Colonic mucosa (tissue), 4 donors: ENCODE measurements at regions not wholly inside any gene's neighbourhood (a gene's known extent, or its start where the extent isn't known, plus 50 kb on each side); places are given as distances from the start of the nearest gene placed in this dataset.
"Not testable (repeated sequence)": the region's sequence is repeated elsewhere in the genome, so short reads cannot be mapped to it uniquely, and the experiment has no call there.

ENCODE experiments used
- DNase-seq: peaks from one replicate; pipeline ENCODE4 v3.0.0-alpha.2; 2020
- H3K27ac ChIP-seq: fragments of 200-600 bp; one replicate; pipeline ENCODE4 v1.8.0; 2021
- H3K27me3 ChIP-seq: fragments of 200-600 bp; one replicate; pipeline ENCODE4 v1.8.0; 2021
- H3K36me3 ChIP-seq: fragments of 200-600 bp; one replicate; pipeline ENCODE4 v1.8.0; 2021
- H3K4me1 ChIP-seq: fragments of 200-600 bp; one replicate; pipeline ENCODE4 v1.8.0; 2021; ENCODE audit warnings: mild to moderate bottlenecking
- H3K4me3 ChIP-seq: fragments of 200-600 bp; one replicate; pipeline ENCODE4 v1.8.0; 2021
- H3K9ac ChIP-seq, 2 donors: one replicate each; pipeline ENCODE4 v1.7.0; 2013; ENCODE audit warnings: control low read depth in 2 of 2, low read depth in 2 of 2, low read length in 2 of 2
- H3K9me3 ChIP-seq: fragments of 200-600 bp; one replicate; pipeline ENCODE4 v1.8.0; 2021
- CTCF ChIP-seq: fragments of 200-600 bp; IDR thresholded peaks from one replicate; pipeline ENCODE4 v1.8.0; 2022; ENCODE audit warnings: antibody characterized with exemption, mild to moderate bottlenecking
- intact Hi-C: fragments of 100-400 bp; cut with DNase I; formaldehyde crosslinking; loops from one replicate; pipeline ENCODE4 v1.14.1; 2022
- donor health status: healthy.
- donor health status: DM: no; HTN: no; CAD: no.
- donor health status: DM: no; HTN: no; CAD: no.

GRCh38 chr14:22106700-22107697 is 433.4 kb upstream of the OR4E1 start:
- H3K9ac ChIP-seq, result no peak overlapping the region

GRCh38 chr14:22105624-22106006 is 432.0 kb upstream of the OR4E1 start:
- Histone ChIP-seq H3K27ac (no peak overlapping the region), H3K27me3 (no peaks in the 10 kb centered on the region), H3K4me1 (no peaks in the 10 kb centered on the region), H3K9ac (no peak overlapping the region), H3K9me3 (no peaks in the 10 kb centered on the region), H3K4me3 (no peak overlapping the region), H3K36me3 (no peaks in the 10 kb centered on the region)
- no peak for TF ChIP-seq CTCF
- DNase-seq, result no peak
- intact Hi-C loops, result no loop called here

More at GRCh38 chr14:22106700-22107697, 433.4 kb upstream of the OR4E1 start:
- H3K4me1 ChIP-seq, result no peaks in the 10 kb centered on the region
- DNase-seq, result no peak
- no peak for TF ChIP-seq CTCF
- H3K9me3 ChIP-seq, result no peaks in the 10 kb centered on the region
- H3K4me3 ChIP-seq, result no peak overlapping the region
- H3K27me3 ChIP-seq, result no peaks in the 10 kb centered on the region
- H3K36me3 ChIP-seq, result no peaks in the 10 kb centered on the region
- no peak overlapping the region for H3K27ac ChIP-seq
- intact Hi-C loops, result no loop called here

- H3K27me3 ChIP-seq, result no peaks in the 10 kb centered on the region
- H3K36me3 ChIP-seq, result no peaks in the 10 kb centered on the region
- H3K9ac ChIP-seq, result no peak overlapping the region
- no peak overlapping the region for H3K27ac ChIP-seq
- no peak for DNase-seq
- intact Hi-C loops, result no loop called here
- no peaks in the 10 kb centered on the region for H3K9me3 ChIP-seq
- no peak for TF ChIP-seq CTCF
- no peak overlapping the region for H3K4me3 ChIP-seq
- no peaks in the 10 kb centered on the region for H3K4me1 ChIP-seq
These were observed 431.5 kb upstream of the OR4E1 start for GRCh38 chr14:22105006-22105623.

GRCh38 chr14:22100764-22101120 is 427.1 kb upstream of the OR4E1 start:
- H3K27ac ChIP-seq, H3K36me3 ChIP-seq, H3K9ac ChIP-seq, DNase-seq, H3K4me3 ChIP-seq, intact Hi-C loops, H3K4me1 ChIP-seq, H3K9me3 ChIP-seq, H3K27me3 ChIP-seq: not testable (repeated sequence)

- TF ChIP-seq CTCF, result peak; percentile 20
- H3K4me1 ChIP-seq, result no peaks in the 10 kb centered on the region
- H3K4me3 ChIP-seq, result no peak overlapping the region
- intact Hi-C loops, result no loop called here
- H3K9ac ChIP-seq, result no peak overlapping the region
- H3K27ac ChIP-seq, result no peak overlapping the region
- H3K27me3 ChIP-seq, result no peaks in the 10 kb centered on the region
- no peaks in the 10 kb centered on the region for H3K9me3 ChIP-seq
- peak; percentile 52 for DNase-seq
- H3K36me3 ChIP-seq, result no peaks in the 10 kb centered on the region
These were observed 426.5 kb upstream of the OR4E1 start for GRCh38 chr14:22099942-22100763.
